ENCODE measurements at regions not wholly inside any gene's neighbourhood (a gene's known extent, or its start where the extent isn't known, plus 50 kb on each side); places are given as distances from the start of the nearest gene placed in this dataset.

DNA sequence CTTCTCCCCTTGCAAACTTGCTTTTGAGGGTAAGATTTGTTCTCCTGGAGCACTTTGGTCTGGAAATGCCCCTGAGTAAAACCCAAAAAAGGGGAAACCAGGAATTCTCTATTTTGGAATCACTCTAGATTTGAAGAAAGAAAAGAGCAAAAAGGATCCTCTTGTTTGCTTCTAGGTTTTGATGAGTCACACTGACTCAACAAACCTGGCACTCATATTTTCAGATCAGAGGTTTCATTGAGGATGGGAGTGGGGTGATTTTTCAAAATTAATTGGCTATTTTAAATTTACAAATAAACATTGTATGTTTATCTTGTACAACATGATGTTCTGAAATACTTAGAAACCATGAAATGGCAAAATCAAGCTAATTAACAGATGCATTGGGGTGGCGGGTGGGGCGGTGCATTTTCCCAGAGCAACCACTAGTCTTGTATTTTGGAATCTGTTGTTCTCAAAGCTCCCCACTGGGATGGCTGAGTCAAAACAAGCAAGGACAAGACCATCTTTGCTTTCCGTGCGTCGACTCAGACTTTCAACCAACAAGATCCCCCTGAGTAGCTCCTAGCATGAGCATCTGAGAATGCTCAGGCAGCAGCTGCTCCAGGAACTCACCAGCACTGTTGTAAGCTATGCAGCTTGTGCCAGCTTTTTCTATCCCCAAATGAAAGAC is 451.4 kb downstream of the WDR72 start:
- DNase-seq (ENCODE audit: low read depth in 4 of 4, low spot score in 3 of 4), result no peak

DNA sequence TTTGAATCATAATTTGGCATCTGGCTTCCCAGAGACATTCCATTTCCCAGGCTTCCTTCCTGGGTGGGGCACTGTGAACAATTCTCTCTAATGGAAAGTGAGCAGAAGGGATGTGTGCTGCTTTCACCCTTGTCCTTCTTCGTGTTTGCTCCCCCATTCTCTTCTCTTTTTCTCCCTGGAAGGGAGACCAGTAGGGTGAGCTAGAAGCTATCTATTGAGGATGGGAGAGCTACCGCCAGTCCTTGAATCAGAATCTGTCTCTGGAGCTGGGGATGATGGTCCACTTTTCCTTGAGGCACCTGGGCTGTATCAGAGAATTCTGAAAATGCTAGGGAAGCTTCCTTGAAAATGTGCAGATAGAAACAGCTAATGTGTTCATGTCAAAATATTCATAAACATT is 453.9 kb downstream of the WDR72 start:
- DNase-seq (ENCODE audit: low read depth in 4 of 4, low spot score in 3 of 4), result no peak

DNA sequence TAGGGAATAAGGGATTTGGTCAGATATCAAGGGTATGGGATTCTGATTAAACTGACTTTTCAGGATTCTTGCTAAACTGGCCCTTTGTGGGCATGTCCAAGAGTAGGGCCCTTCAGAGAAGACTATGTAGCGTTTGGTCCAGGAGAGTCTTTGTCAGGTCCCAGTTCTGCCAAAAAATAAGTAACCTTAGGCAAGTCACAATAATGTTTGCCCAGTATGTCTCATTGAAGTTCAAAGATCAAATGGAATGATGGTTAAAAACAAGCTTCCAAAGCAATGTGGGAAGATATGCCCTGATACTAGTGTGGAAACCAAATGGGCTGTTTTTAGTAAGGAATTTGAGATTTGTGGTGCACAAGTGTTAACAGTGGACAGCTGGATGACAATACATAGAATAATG is 454.4 kb downstream of the WDR72 start:
- DNase-seq (ENCODE audit: low read depth in 4 of 4, low spot score in 3 of 4), result no peak

DNA sequence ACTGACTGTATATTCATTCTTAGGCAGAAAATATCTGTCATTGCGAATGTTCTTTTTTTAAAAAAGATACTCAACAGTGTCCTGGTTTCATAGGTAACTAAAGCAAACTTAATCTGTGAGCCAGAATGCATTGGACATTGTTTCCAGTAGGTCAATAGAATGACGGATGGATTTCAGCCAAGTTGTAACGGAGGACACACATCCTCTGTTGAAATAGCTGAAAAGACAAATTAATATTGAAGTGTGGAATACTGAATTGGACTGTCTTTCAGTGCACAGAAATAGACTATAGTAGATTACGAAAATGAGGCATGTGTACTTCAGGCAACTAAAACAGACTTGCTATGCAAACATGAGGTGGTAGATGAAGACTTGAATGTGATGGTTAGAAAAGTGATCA is 461.6 kb downstream of the WDR72 start:
- no peak for DNase-seq (ENCODE audit: low read depth in 4 of 4, low spot score in 3 of 4)

GRCh38 chr15:53296603-53297002 is 462.9 kb downstream of the WDR72 start:
- DNase-seq (ENCODE audit: low read depth in 4 of 4, low spot score in 3 of 4), result no peak

DNA sequence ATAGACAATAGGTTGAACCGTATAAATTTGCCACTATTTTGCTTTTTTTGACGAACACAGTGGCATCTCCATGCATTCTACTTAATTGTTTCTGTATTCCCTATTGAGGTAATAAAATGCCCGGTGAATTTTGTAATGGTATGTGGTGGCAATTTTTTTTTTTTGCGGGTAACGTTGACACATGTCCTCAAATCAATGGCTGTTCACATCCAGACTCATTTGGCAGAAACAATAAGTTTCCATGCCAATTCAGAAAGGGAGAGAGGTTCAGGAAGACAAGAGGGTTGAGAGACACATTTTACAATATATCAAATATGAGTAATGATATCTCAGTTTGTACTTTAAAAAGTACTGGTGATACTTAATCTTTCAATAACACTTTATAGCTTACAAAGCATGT is 463.9 kb downstream of the WDR72 start:
- DNase-seq (ENCODE audit: low read depth in 4 of 4, low spot score in 3 of 4), result no peak

- DNase-seq (ENCODE audit: low read depth in 4 of 4, low spot score in 3 of 4), result no peak
These were observed 470.9 kb downstream of the WDR72 start for GRCh38 chr15:53288542-53288941.

GRCh38 chr15:53274630-53275029 is 484.5 kb upstream of the ONECUT1 start:
- no peak for DNase-seq (ENCODE audit: low read depth in 4 of 4, low spot score in 3 of 4)

- DNase-seq (ENCODE audit: low read depth in 4 of 4, low spot score in 3 of 4), result no peak
These were observed 482.0 kb upstream of the ONECUT1 start for GRCh38 chr15:53272116-53272515.

- no peak for DNase-seq (ENCODE audit: low read depth in 4 of 4, low spot score in 3 of 4)
These were observed 476.0 kb upstream of the ONECUT1 start for GRCh38 chr15:53266176-53266575.

- DNase-seq (ENCODE audit: low read depth in 4 of 4, low spot score in 3 of 4), result no peak
These were observed 470.5 kb upstream of the ONECUT1 start for GRCh38 chr15:53260647-53261046.

- DNase-seq (ENCODE audit: low read depth in 4 of 4, low spot score in 3 of 4), result no peak
These were observed 466.3 kb upstream of the ONECUT1 start for GRCh38 chr15:53256457-53256856.

GRCh38 chr15:53256043-53256442 is 465.9 kb upstream of the ONECUT1 start:
- DNase-seq (ENCODE audit: low read depth in 4 of 4, low spot score in 3 of 4), result no peak

GRCh38 chr15:53251996-53252395 is 461.9 kb upstream of the ONECUT1 start:
- no peak for DNase-seq (ENCODE audit: low read depth in 4 of 4, low spot score in 3 of 4)

DNA sequence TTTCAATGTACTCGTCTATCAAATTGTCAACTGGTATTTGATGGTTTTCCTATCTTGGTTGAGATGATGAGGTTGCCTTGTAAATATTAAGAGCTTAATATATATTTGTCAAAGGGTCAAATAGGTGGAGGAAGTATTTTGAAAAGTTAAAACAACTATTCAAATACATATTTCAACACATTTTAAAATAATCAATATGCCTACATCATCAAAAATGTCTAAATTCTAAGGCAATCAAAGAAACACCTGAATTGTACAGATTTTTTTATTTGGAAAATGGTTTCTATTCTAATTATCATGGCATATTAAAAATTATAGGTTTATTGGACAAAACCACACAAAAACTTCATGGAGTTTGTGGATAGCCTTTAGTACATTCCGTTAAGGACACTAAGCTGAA is 461.4 kb upstream of the ONECUT1 start:
- DNase-seq (ENCODE audit: low read depth in 4 of 4, low spot score in 3 of 4), result no peak

DNA sequence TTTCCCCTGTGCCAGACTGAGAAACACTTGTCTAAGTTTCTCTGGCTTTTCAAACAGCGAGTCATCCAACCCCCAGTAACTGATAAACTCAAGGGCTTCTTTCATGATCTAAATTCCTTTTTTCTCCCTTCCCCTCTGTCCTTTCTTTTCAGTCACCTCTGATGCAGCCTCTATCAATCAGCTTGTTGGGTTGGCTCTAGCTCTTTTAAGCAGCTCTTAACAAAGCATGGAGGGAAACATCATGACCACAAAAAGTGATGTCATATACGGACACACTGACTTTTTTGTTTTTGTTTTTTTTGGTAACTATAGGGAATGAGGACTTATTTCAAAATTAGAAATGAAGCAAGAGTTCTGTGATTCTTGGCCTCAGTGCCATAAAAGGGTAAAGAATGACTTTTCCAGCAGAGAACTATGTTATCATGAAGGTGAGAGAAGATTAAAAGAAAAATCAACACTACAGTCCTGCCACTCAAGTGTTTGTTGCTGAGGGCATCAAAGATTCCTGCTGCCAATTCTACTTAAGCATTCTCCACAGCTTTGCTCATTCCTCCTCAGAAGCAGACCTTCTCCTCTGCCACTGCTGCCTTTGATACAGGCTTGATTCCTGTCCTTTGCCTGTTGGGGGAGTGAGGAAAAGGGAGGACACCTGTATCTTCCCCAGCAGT is 457.0 kb upstream of the ONECUT1 start:
- DNase-seq (ENCODE audit: low read depth in 4 of 4, low spot score in 3 of 4), result no peak

DNA sequence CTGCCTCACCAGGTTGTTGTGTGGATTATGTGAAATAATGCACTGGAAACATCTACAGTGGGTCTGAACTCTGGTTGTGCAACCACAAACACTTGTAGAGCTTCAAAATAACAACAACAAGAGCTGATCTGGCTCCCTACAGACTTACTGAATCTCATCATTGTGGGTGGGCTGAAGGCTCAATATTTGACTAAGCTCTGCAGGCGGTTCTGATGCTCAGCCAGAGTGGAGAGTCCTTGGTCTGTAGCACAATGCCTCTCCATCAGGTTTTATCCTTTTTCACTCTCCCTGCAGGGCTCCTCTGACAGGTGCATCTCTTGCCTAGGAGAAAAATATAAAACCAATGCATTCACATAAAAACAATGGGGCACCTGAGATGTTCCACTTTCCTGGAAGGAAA is 456.3 kb upstream of the ONECUT1 start:
- no peak for DNase-seq (ENCODE audit: low read depth in 4 of 4, low spot score in 3 of 4)

- DNase-seq (ENCODE audit: low read depth in 4 of 4, low spot score in 3 of 4), result no peak
These were observed 443.7 kb upstream of the ONECUT1 start for GRCh38 chr15:53233801-53234200.

GRCh38 chr15:53230473-53230872 is 440.3 kb upstream of the ONECUT1 start:
- DNase-seq (ENCODE audit: low read depth in 4 of 4, low spot score in 3 of 4), result no peak

GRCh38 chr15:53226559-53226958 is 436.4 kb upstream of the ONECUT1 start:
- no peak for DNase-seq (ENCODE audit: low read depth in 4 of 4, low spot score in 3 of 4)

GRCh38 chr15:53225781-53226180 is 435.6 kb upstream of the ONECUT1 start:
- DNase-seq (ENCODE audit: low read depth in 4 of 4, low spot score in 3 of 4), result no peak

GRCh38 chr15:53224371-53224770 is 434.2 kb upstream of the ONECUT1 start:
- no peak for DNase-seq (ENCODE audit: low read depth in 4 of 4, low spot score in 3 of 4)

GRCh38 chr15:53223815-53224214 is 433.7 kb upstream of the ONECUT1 start:
- DNase-seq (ENCODE audit: low read depth in 4 of 4, low spot score in 3 of 4), result no peak

Measured in right renal pelvis (tissue), 4 donors.